ENCODE measurements at regions not wholly inside any gene's neighbourhood (a gene's known extent, or its start where the extent isn't known, plus 50 kb on each side); places are given as distances from the start of the nearest gene placed in this dataset.

DNA sequence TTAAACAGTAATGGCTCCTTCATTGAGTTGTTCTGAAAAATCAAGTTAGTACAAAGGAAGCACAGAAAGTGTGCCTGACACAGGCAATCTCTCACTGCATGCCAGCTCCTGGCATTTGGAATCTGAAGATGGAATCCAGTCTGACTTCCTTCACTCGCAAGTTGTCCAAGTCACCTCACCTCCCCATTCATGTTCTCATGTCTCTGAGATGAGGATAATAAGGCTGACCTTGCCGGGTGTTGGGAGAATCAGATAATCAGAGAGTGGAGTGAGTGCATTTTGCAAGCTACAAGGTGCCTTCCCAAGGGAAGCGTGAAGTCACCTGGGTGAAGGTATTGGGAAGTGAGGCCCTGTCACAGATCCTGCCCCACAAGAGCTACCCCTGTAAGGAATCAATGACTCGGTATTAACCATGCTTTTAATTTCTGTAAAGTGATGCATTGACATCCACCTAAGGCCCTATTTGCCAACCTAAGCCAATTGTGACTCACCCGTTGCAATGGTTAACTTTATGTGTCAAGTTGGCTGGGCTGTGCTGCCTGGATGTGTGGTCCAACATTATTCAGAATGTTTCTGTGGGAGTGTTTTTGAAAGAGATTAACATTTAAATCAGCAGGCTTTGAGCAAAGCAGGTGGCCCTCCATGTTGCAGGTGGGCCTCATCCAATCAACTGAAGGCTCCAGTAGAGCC, 62.5 kb upstream of the TARBP1 start:
- no peak overlapping the region for H3K4me3 Mint-ChIP-seq (ENCODE audit: unreplicated experiment)
- no peaks in the 10 kb centered on the region for H3K27me3 Mint-ChIP-seq (ENCODE audit: insufficient read depth, unreplicated experiment)
- TF ChIP-seq, protein P1, sequence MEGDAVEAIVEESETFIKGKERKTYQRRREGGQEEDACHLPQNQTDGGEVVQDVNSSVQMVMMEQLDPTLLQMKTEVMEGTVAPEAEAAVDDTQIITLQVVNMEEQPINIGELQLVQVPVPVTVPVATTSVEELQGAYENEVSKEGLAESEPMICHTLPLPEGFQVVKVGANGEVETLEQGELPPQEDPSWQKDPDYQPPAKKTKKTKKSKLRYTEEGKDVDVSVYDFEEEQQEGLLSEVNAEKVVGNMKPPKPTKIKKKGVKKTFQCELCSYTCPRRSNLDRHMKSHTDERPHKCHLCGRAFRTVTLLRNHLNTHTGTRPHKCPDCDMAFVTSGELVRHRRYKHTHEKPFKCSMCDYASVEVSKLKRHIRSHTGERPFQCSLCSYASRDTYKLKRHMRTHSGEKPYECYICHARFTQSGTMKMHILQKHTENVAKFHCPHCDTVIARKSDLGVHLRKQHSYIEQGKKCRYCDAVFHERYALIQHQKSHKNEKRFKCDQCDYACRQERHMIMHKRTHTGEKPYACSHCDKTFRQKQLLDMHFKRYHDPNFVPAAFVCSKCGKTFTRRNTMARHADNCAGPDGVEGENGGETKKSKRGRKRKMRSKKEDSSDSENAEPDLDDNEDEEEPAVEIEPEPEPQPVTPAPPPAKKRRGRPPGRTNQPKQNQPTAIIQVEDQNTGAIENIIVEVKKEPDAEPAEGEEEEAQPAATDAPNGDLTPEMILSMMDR (IDR thresholded peaks at IDR 0.05; ENCODE audit: insufficient read depth in 1 of 2, low read depth in 1 of 2, low read length in 1 of 2, severe bottlenecking in 1 of 2, unreplicated experiment in 1 of 2): no peak
- Histone ChIP-seq H3K27me3 (replicated peaks; ENCODE audit: control insufficient read depth, insufficient read depth, low read length) (no peaks in the 10 kb centered on the region), H3K4me1 (peaks cover 65% of the 10 kb centered on the region), H3K9me3 (no peaks in the 10 kb centered on the region), H3K36me3 (ENCODE audit: control insufficient read depth, insufficient read depth, low read length) (no peaks in the 10 kb centered on the region), H3K4me3 (ENCODE audit: low read depth, low read length) (no peak overlapping the region)
- ChIA-PET POLR2A (no interaction called here), CTCF (no interaction called here)
- no peaks in the 10 kb centered on the region for H3K9me3 Mint-ChIP-seq (ENCODE audit: unreplicated experiment)
- no TSS peak for BruUV-seq (replicated peaks)
- H3K36me3 Mint-ChIP-seq (ENCODE audit: insufficient read depth, unreplicated experiment): no peaks in the 10 kb centered on the region
- H3K27ac Mint-ChIP-seq (ENCODE audit: unreplicated experiment): no peak overlapping the region
- intact Hi-C loops (cut with micrococcal nuclease; ENCODE audit: unreplicated experiment): no loop called here
- no peak for DNase-seq
- H3K4me1 Mint-ChIP-seq (ENCODE audit: low read depth, unreplicated experiment): peaks cover 40% of the 10 kb centered on the region

DNA sequence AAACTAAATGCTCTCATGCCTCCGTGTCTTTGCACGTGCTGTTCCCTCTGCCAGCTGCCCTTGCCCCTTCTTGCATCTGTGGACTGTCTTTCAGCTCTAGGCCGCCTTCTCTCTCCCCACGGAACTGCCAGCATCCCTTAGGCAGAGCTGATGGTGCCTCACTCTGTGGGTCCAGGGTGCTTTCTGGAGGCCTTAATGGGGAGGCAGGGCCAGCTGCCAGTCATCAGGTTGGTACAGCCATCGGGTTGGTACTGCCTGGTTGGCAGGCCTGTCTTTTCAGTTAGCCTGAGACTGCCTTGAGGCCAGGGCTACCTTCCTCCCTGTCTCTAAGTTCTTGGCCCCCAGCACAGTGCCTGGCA, 61.4 kb upstream of the TARBP1 start:
- H3K9me3 Mint-ChIP-seq (ENCODE audit: unreplicated experiment): no peaks in the 10 kb centered on the region
- no peaks in the 10 kb centered on the region for H3K27me3 ChIP-seq (replicated peaks; ENCODE audit: control insufficient read depth, insufficient read depth, low read length)
- no TSS peak for BruUV-seq (replicated peaks)
- peaks cover 55% of the 10 kb centered on the region for H3K4me1 ChIP-seq
- no peaks in the 10 kb centered on the region for H3K36me3 ChIP-seq (ENCODE audit: control insufficient read depth, insufficient read depth, low read length)
- H3K36me3 Mint-ChIP-seq (ENCODE audit: insufficient read depth, unreplicated experiment): no peaks in the 10 kb centered on the region
- H3K9me3 ChIP-seq: no peaks in the 10 kb centered on the region
- H3K27ac Mint-ChIP-seq (ENCODE audit: unreplicated experiment): peak overlapping the region; percentile 83
- DNase-seq: no peak
- CTCF ChIA-PET: no interaction called here
- no peaks in the 10 kb centered on the region for H3K27me3 Mint-ChIP-seq (ENCODE audit: insufficient read depth, unreplicated experiment)
- H3K4me3 Mint-ChIP-seq (ENCODE audit: unreplicated experiment): no peak overlapping the region
- peaks cover 38% of the 10 kb centered on the region for H3K4me1 Mint-ChIP-seq (ENCODE audit: low read depth, unreplicated experiment)
- TF ChIP-seq, protein P1 (IDR thresholded peaks at IDR 0.05; ENCODE audit: insufficient read depth in 1 of 2, low read depth in 1 of 2, low read length in 1 of 2, severe bottlenecking in 1 of 2, unreplicated experiment in 1 of 2): no peak
- intact Hi-C loops (cut with micrococcal nuclease; ENCODE audit: unreplicated experiment): no loop called here
- POLR2A ChIA-PET: no interaction called here
- H3K4me3 ChIP-seq (ENCODE audit: low read depth, low read length): no peak overlapping the region

DNA sequence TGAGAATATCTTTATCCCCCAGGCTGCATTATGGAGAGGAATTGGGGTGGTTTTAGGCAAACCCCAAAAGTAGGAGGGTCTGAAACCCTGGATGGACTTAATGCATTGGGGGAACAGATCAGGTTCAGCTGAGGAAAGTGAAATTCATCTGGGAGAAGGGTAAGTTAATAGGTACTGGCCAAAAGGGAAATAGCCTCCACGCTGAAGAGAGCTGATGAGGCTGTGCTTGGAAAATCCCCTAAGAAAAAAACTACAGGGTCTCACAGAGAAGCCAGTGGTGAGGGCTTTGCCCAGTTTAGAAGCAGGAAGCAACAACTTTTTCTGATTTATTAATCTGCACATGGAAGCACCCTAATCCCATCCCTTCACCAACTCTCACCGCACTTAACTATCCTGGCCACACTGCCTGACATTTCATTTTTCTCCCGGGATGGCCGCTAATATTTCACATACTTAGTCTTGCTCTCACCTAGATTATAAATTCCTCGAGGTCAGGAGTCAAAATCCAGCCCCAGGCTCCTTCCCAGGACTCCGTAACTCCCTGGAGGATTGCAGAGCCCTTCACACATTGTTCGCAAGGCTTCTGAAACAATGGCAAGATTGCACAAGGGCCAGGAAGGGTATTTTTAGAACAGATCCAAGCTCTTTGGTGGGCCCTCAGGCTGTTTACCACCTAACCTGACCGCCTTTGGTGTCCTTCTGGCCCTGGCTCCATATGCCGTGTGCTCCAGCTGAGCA, 60.9 kb upstream of the TARBP1 start:
- H3K9me3 Mint-ChIP-seq (ENCODE audit: unreplicated experiment): no peaks in the 10 kb centered on the region
- no TSS peak for BruUV-seq (replicated peaks)
- H3K4me3 Mint-ChIP-seq (ENCODE audit: unreplicated experiment): no peak overlapping the region
- H3K36me3 ChIP-seq (ENCODE audit: control insufficient read depth, insufficient read depth, low read length): no peaks in the 10 kb centered on the region
- no peak for DNase-seq
- H3K4me1 Mint-ChIP-seq (ENCODE audit: low read depth, unreplicated experiment): peaks cover 38% of the 10 kb centered on the region
- H3K27me3 Mint-ChIP-seq (ENCODE audit: insufficient read depth, unreplicated experiment): no peaks in the 10 kb centered on the region
- peaks cover 53% of the 10 kb centered on the region for H3K4me1 ChIP-seq
- ChIA-PET CTCF (no interaction called here), POLR2A (no interaction called here)
- H3K27me3 ChIP-seq (replicated peaks; ENCODE audit: control insufficient read depth, insufficient read depth, low read length): no peaks in the 10 kb centered on the region
- peak overlapping the region; percentile 83 for H3K27ac Mint-ChIP-seq (ENCODE audit: unreplicated experiment)
- no peaks in the 10 kb centered on the region for H3K9me3 ChIP-seq
- intact Hi-C loops (cut with micrococcal nuclease; ENCODE audit: unreplicated experiment): loop anchor here (2.0 kb wide), 2 partner anchors 25 to 59 kb away; no protein-coding TSS in a partner anchor
- TF ChIP-seq, protein P1 (IDR thresholded peaks at IDR 0.05; ENCODE audit: insufficient read depth in 1 of 2, low read depth in 1 of 2, low read length in 1 of 2, severe bottlenecking in 1 of 2, unreplicated experiment in 1 of 2): no peak
- no peak overlapping the region for H3K4me3 ChIP-seq (ENCODE audit: low read depth, low read length)
- no peaks in the 10 kb centered on the region for H3K36me3 Mint-ChIP-seq (ENCODE audit: insufficient read depth, unreplicated experiment)

Data from Caco-2 (cell line).